Vagina (tissue), 2 donors: ENCODE measurements at regions not wholly inside any gene's neighbourhood (a gene's known extent, or its start where the extent isn't known, plus 50 kb on each side); places are given as distances from the start of the nearest gene placed in this dataset.

Source experiments
- CTCF ChIP-seq, 3 experiments: fragments of 450-650 bp in 2 of 3; fragments of 200-600 bp in 1 of 3; sonication (generic) in 1 of 3; IDR thresholded peaks; one replicate each; pipeline ENCODE4 v1.5.1; 2017 to 2019; ENCODE audit warnings: antibody characterized with exemption in 3 of 3, mild to moderate bottlenecking in 2 of 3, moderate library complexity in 2 of 3
- POLR2AphosphoS5 ChIP-seq, 2 donors: sonication (generic); formaldehyde crosslinking; IDR thresholded peaks; one replicate each; pipeline ENCODE4 v1.9.0; 2017; ENCODE audit warnings: antibody characterized with exemption in 2 of 2, mild to moderate bottlenecking in 2 of 2, low read depth in 1 of 2; ENCODE audit not compliant: insufficient read depth in 1 of 2

- TF ChIP-seq CTCF (IDR thresholded peaks at IDR 0.05), result no peak
- TF ChIP-seq POLR2AphosphoS5 (IDR thresholded peaks at IDR 0.05; ENCODE audit: insufficient read depth in 1 of 2, low read depth in 1 of 2), result no peak
These were observed 287.8 kb upstream of the TUT7 start for GRCh38 chr9:86641970-86642369.
